Astrocyte (in vitro differentiated cells and primary cell): ENCODE measurements at regions not wholly inside any gene's neighbourhood (a gene's known extent, or its start where the extent isn't known, plus 50 kb on each side); places are given as distances from the start of the nearest gene placed in this dataset.
A peak's percentile ranks its signal among the peaks of the same experiment; 100 is the strongest.
"Not testable (repeated sequence)": the region's sequence is repeated elsewhere in the genome, so short reads cannot be mapped to it uniquely, and the experiment has no call there.

Source experiments
- DNase-seq: peaks from one replicate; pipeline ENCODE4 v3.0.0-alpha.2; 2010; ENCODE audit warnings: low read depth
- FAIRE-seq: peaks from 2 replicates; lab custom pipeline; 2011; peaks lifted over from hg19 to GRCh38; lab: Jason Lieb, UNC
- H2AFZ ChIP-seq: 2 replicates; pipeline ENCODE4 v1.6.0; 2012; ENCODE audit warnings: low read depth, low read length, inconsistent platforms
- H3K27ac ChIP-seq: 2 replicates; pipeline ENCODE4 v1.5.1; 2011; ENCODE audit warnings: low read depth, low read length, inconsistent platforms
- H3K27me3 ChIP-seq: 2 replicates; pipeline ENCODE4 v1.6.0; 2011; ENCODE audit warnings: low read length, inconsistent platforms; ENCODE audit not compliant: insufficient read depth
- H3K36me3 ChIP-seq: 2 replicates; pipeline ENCODE4 v1.5.1; 2011; ENCODE audit warnings: low read length, inconsistent platforms; ENCODE audit not compliant: insufficient read depth
- H3K4me1 ChIP-seq: 2 replicates; pipeline ENCODE4 v1.5.1; 2011; ENCODE audit warnings: low read length, inconsistent platforms; ENCODE audit not compliant: insufficient read depth
- H3K4me2 ChIP-seq: 2 replicates; pipeline ENCODE4 v1.6.0; 2012; ENCODE audit warnings: low read length, inconsistent platforms
- H3K4me3 ChIP-seq: 2 replicates; pipeline ENCODE4 v1.5.1; 2011; ENCODE audit warnings: low read depth, mild to moderate bottlenecking, low read length, inconsistent platforms; ENCODE audit not compliant: insufficient read depth
- H3K79me2 ChIP-seq: 2 replicates; pipeline ENCODE4 v1.6.0; 2012; ENCODE audit warnings: mild to moderate bottlenecking, low read length, inconsistent platforms; ENCODE audit not compliant: insufficient read depth
- H3K9ac ChIP-seq: 2 replicates; pipeline ENCODE4 v1.6.0; 2012; ENCODE audit warnings: mild to moderate bottlenecking, low read length, inconsistent platforms
- H3K9me3 ChIP-seq: 2 replicates; pipeline ENCODE4 v1.5.1; 2012; ENCODE audit warnings: low read depth, mild to moderate bottlenecking, low read length, inconsistent platforms; ENCODE audit not compliant: insufficient read depth
- H4K20me1 ChIP-seq: 2 replicates; pipeline ENCODE4 v1.6.0; 2012; ENCODE audit warnings: low read length, inconsistent platforms; ENCODE audit not compliant: insufficient read depth
- H3K27ac Mint-ChIP-seq: one replicate; pipeline ENCODE4 v1.8.0; 2021; ENCODE audit warnings: mild to moderate bottlenecking, mixed read lengths; ENCODE audit not compliant: unreplicated experiment
- H3K27me3 Mint-ChIP-seq: one replicate; pipeline ENCODE4 v1.8.0; 2021; ENCODE audit warnings: low read depth, mixed read lengths; ENCODE audit not compliant: unreplicated experiment
- H3K36me3 Mint-ChIP-seq: one replicate; pipeline ENCODE4 v1.8.0; 2021; ENCODE audit warnings: low read depth, mixed read lengths; ENCODE audit not compliant: unreplicated experiment
- H3K4me1 Mint-ChIP-seq: one replicate; pipeline ENCODE4 v1.8.0; 2021; ENCODE audit warnings: low read depth, mixed read lengths; ENCODE audit not compliant: unreplicated experiment
- H3K4me3 Mint-ChIP-seq: one replicate; pipeline ENCODE4 v1.8.0; 2021; ENCODE audit warnings: mild to moderate bottlenecking, moderate library complexity, mixed read lengths; ENCODE audit not compliant: unreplicated experiment
- H3K9me3 Mint-ChIP-seq: one replicate; pipeline ENCODE4 v1.8.0; 2021; ENCODE audit warnings: mild to moderate bottlenecking, mixed read lengths; ENCODE audit not compliant: unreplicated experiment
- EZH2 ChIP-seq: IDR thresholded peaks from 2 replicates; pipeline ENCODE4 v1.6.1; 2012; ENCODE audit warnings: mild to moderate bottlenecking, low read length, inconsistent platforms; ENCODE audit not compliant: insufficient read depth
- TF ChIP-seq, protein P1 (sequence below): IDR thresholded peaks from 2 replicates; pipeline ENCODE4 v1.5.1; 2011; ENCODE audit warnings: low read depth, mild to moderate bottlenecking, inconsistent platforms, low read length, moderate library complexity; ENCODE audit not compliant: insufficient read depth

DNA sequence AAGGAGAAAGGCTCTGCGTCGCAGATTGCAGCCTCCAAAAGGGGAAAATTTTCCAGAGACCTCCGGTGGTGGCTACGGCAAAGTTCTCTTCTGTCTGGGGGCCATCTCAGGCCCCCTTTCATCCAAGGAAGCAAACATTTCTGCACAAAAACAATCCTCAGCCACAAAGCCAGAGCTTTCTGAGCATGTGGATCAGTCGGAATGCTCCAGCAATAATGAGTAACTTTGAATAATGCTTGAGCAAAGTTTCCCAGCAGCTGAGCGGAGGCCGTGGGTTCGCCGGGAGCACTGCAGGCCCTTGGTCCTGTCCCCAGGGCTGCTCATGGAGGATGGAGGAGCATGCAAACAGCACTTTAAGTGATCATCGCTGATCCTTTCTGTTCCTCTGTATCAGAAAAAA, 60.2 kb upstream of the UNC5A start:
- Histone ChIP-seq H3K4me1 (no peaks in the 10 kb centered on the region), H3K27me3 (peaks cover 35% of the 10 kb centered on the region), H3K4me2 (no peak overlapping the region), H3K4me3 (no peak overlapping the region), H3K27ac (no peak overlapping the region), H2AFZ (no peak overlapping the region), H3K79me2 (no peaks in the 10 kb centered on the region), H4K20me1 (no peaks in the 10 kb centered on the region), H3K9ac (no peak overlapping the region), H3K9me3 (no peaks in the 10 kb centered on the region), H3K36me3 (no peaks in the 10 kb centered on the region)
- Mint-ChIP-seq H3K27ac (no peak overlapping the region), H3K4me3 (peak overlapping the region; percentile 6), H3K27me3 (peaks cover 24% of the 10 kb centered on the region), H3K36me3 (no peaks in the 10 kb centered on the region), H3K4me1 (peaks cover 14% of the 10 kb centered on the region), H3K9me3 (peaks cover 7% of the 10 kb centered on the region)
- FAIRE-seq, result no peak
- TF ChIP-seq, protein P1, sequence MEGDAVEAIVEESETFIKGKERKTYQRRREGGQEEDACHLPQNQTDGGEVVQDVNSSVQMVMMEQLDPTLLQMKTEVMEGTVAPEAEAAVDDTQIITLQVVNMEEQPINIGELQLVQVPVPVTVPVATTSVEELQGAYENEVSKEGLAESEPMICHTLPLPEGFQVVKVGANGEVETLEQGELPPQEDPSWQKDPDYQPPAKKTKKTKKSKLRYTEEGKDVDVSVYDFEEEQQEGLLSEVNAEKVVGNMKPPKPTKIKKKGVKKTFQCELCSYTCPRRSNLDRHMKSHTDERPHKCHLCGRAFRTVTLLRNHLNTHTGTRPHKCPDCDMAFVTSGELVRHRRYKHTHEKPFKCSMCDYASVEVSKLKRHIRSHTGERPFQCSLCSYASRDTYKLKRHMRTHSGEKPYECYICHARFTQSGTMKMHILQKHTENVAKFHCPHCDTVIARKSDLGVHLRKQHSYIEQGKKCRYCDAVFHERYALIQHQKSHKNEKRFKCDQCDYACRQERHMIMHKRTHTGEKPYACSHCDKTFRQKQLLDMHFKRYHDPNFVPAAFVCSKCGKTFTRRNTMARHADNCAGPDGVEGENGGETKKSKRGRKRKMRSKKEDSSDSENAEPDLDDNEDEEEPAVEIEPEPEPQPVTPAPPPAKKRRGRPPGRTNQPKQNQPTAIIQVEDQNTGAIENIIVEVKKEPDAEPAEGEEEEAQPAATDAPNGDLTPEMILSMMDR, result no peak
- no peak for TF ChIP-seq EZH2
- DNase-seq, result no peak

DNA sequence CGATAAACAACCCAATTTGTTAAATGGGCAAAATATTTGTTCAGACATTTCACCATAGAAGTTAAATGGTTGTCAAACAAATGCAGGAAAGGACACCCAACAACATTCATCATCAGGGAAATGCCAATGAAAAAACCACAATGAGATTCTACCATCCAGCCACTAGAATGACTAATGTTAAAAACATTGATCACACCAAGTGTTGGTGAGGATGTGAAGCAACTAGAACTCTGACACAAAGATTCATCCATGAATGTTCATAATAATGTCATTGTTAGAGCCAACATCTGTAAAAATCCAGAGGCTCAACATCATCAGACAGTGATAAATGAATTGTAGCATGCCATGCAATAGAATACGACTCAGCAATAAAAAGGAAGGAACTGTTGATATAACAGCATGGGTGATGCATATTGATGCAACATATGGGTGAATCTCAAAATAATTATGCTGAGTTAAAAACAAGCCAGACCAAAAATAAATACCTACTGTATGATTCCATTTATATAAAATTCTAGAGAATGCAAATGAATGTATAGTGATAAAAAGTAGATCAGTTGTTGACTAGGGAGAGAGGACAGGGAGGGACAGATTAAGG, 55.9 kb upstream of the UNC5A start:
- H3K9me3 ChIP-seq, result no peaks in the 10 kb centered on the region
- DNase-seq (no peak), FAIRE-seq (no peak)
- H3K4me3 Mint-ChIP-seq, result no peak overlapping the region
- peaks cover 10% of the 10 kb centered on the region for H3K27me3 Mint-ChIP-seq
- H3K9me3 Mint-ChIP-seq, result peaks cover 11% of the 10 kb centered on the region
- H3K27ac ChIP-seq, result no peak overlapping the region
- TF ChIP-seq, protein P1, result no peak
- TF ChIP-seq EZH2, result no peak
- no peaks in the 10 kb centered on the region for H3K79me2 ChIP-seq
- no peak overlapping the region for H3K4me2 ChIP-seq
- H4K20me1 ChIP-seq, result no peaks in the 10 kb centered on the region
- no peak overlapping the region for H2AFZ ChIP-seq
- H3K36me3 Mint-ChIP-seq, result no peaks in the 10 kb centered on the region
- H3K4me1 ChIP-seq, result no peaks in the 10 kb centered on the region
- H3K27me3 ChIP-seq, result peaks cover 19% of the 10 kb centered on the region
- H3K36me3 ChIP-seq, result no peaks in the 10 kb centered on the region
- peak overlapping the region; percentile 27 for H3K27ac Mint-ChIP-seq
- no peak overlapping the region for H3K9ac ChIP-seq
- peaks cover 8% of the 10 kb centered on the region for H3K4me1 Mint-ChIP-seq
- no peak overlapping the region for H3K4me3 ChIP-seq

DNA sequence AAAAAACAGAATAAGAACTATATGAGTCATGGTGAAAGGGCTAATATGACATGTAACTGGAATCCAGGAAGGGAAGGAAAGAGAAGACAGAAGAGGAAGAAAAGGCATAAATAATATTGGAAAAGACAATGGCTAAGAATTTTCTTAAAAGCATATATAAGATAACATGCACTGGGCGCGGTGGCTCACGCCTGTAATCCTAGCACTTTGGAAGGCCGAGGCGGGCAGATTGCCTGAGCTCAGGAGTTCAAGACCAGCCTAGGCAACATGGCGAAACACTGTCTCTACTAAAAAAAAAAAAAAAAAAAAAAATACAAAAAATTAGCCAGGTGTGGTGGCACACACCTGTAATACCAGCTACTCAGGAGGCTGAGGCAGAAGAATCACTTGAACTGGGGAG, 54.8 kb upstream of the UNC5A start:
- not testable (repeated sequence) for H4K20me1 ChIP-seq, H3K27ac ChIP-seq, H3K9me3 ChIP-seq, H3K27me3 ChIP-seq, H3K4me3 Mint-ChIP-seq, H2AFZ ChIP-seq, H3K27me3 Mint-ChIP-seq, H3K4me3 ChIP-seq, H3K79me2 ChIP-seq, H3K4me1 ChIP-seq, H3K36me3 ChIP-seq, H3K36me3 Mint-ChIP-seq, DNase-seq, H3K4me1 Mint-ChIP-seq, H3K4me2 ChIP-seq, H3K9ac ChIP-seq, H3K27ac Mint-ChIP-seq, FAIRE-seq
- H3K9me3 Mint-ChIP-seq, result peaks cover 15% of the 10 kb centered on the region

DNA sequence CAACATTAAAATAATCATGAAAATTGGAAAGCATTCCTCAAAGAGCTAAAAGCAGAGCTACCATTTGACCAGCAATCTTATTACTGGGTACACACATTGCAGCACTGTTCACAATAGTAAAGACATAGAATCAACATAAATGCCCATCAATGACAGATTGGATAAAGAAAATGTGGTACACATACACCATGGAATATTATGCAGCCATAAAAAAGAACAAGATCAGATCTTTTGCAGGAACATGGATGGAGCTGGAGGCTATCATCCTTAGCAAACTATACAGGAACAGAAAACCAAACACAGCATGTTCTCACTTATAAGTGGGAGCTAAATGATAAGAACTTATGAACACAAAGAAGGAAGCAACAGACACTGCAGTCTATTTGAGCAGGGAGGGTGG, 52.8 kb upstream of the UNC5A start:
- H3K9me3 Mint-ChIP-seq, result peaks cover 17% of the 10 kb centered on the region
- H2AFZ ChIP-seq, H3K4me1 ChIP-seq, H3K4me1 Mint-ChIP-seq, H3K27me3 ChIP-seq, H3K27ac ChIP-seq, DNase-seq, H3K79me2 ChIP-seq, H3K4me3 ChIP-seq, H3K27me3 Mint-ChIP-seq, H3K27ac Mint-ChIP-seq, H3K36me3 ChIP-seq, H4K20me1 ChIP-seq, H3K36me3 Mint-ChIP-seq, H3K4me2 ChIP-seq, H3K9me3 ChIP-seq, FAIRE-seq, H3K4me3 Mint-ChIP-seq, H3K9ac ChIP-seq: not testable (repeated sequence)
